GM12864 (cell line): ENCODE measurements at regions not wholly inside any gene's neighbourhood (a gene's known extent, or its start where the extent isn't known, plus 50 kb on each side); places are given as distances from the start of the nearest gene placed in this dataset.

Experiments
- DNase-seq: peaks from one replicate; pipeline ENCODE4 v3.0.0-alpha.2; 2011; ENCODE audit warnings: low read depth
- H3K4me3 ChIP-seq: 2 replicates; pipeline ENCODE4 v1.5.1; 2011; ENCODE audit warnings: mild to moderate bottlenecking, low read depth, low read length, control low read depth
- TF ChIP-seq, protein P1 (sequence below): IDR thresholded peaks from 2 replicates; pipeline ENCODE4 v1.5.1; 2011; ENCODE audit warnings: low read depth, mild to moderate bottlenecking, moderate library complexity, low read length, control low read depth, inconsistent platforms; ENCODE audit errors: missing control alignments

- DNase-seq = no peak
- H3K4me3 ChIP-seq = no peak overlapping the region
- TF ChIP-seq, protein P1, sequence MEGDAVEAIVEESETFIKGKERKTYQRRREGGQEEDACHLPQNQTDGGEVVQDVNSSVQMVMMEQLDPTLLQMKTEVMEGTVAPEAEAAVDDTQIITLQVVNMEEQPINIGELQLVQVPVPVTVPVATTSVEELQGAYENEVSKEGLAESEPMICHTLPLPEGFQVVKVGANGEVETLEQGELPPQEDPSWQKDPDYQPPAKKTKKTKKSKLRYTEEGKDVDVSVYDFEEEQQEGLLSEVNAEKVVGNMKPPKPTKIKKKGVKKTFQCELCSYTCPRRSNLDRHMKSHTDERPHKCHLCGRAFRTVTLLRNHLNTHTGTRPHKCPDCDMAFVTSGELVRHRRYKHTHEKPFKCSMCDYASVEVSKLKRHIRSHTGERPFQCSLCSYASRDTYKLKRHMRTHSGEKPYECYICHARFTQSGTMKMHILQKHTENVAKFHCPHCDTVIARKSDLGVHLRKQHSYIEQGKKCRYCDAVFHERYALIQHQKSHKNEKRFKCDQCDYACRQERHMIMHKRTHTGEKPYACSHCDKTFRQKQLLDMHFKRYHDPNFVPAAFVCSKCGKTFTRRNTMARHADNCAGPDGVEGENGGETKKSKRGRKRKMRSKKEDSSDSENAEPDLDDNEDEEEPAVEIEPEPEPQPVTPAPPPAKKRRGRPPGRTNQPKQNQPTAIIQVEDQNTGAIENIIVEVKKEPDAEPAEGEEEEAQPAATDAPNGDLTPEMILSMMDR = no peak
These were observed 94.2 kb upstream of the EFEMP1 start for GRCh38 chr2:56017784-56018183.

DNA sequence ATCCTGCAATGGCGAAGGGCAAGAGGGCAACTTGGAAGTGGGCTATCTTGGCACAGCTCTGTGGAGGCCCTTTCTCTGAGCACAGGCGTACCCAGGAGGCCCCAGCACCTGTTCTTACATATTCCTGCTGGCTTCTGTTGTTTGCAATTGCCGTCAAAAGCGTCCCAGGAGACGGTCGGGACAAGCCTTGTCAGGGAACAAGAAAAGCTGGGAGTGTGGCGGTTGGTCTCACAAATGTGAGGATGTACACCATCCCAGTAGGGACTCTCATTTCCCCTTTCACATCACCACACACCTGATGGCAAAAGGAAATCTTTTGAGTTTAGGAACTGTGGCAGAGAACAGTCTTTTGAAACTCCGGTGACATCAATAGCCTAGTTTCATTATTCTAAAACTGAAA lies 94.7 kb upstream of the EFEMP1 start:
- no peak for DNase-seq
- TF ChIP-seq, protein P1 = no peak
- no peak overlapping the region for H3K4me3 ChIP-seq

- DNase-seq = no peak
- TF ChIP-seq, protein P1 = no peak
- no peak overlapping the region for H3K4me3 ChIP-seq
These were observed 97.5 kb upstream of the EFEMP1 start for GRCh38 chr2:56021136-56021474.

- TF ChIP-seq, protein P1 = no peak
- H3K4me3 ChIP-seq = no peak overlapping the region
- no peak for DNase-seq
These were observed 98.0 kb upstream of the EFEMP1 start for GRCh38 chr2:56021579-56021978.

- DNase-seq = no peak
- H3K4me3 ChIP-seq = no peak overlapping the region
- TF ChIP-seq, protein P1 = no peak
These were observed 102.0 kb upstream of the EFEMP1 start for GRCh38 chr2:56025469-56026193.

DNA sequence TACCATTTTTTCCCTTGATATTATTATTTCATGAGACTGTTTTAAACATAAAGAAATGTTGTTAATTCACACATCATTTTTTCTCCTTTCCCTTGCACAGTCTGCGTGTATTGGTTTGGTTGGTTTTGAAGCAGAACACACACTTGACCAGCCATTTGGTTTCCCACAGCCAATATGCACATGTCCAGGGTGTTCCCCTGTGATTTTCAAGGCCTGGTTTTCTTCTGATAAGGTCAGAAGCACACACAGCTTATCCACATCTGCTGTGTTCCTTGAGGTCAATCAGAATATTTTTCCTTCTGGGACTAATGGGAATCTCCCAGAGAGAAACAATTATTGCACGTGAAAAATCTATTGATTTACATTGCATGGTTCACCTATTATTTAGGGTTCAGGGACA lies 103.2 kb upstream of the EFEMP1 start:
- no peak for DNase-seq
- TF ChIP-seq, protein P1 = no peak
- no peak overlapping the region for H3K4me3 ChIP-seq

GRCh38 chr2:56030062-56030461 lies 106.5 kb upstream of the EFEMP1 start:
- H3K4me3 ChIP-seq = no peak overlapping the region
- TF ChIP-seq, protein P1 = no peak
- no peak for DNase-seq
